ENCODE measurements at regions not wholly inside any gene's neighbourhood (a gene's known extent, or its start where the extent isn't known, plus 50 kb on each side); places are given as distances from the start of the nearest gene placed in this dataset.

DNA sequence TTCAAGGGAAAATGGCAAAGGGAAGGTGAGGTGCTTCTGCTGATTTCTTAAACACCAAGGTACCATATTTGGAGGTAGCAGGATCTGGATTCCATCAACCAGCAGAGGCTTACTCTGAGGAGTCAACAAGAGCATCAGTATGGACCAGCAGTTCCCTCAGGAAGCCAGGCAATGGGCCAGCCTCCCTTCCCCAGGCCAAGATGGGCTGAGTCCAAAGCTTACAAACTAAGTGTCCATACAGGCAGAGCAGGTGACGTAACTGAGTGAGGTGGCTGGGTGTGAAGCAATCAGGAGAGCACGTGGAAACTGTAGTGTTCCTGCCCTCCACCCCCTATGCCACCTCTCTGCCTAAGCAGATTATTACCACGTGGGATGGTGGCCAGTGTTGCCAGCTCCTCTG lies 134.2 kb upstream of the HNRNPA3 start:
- no peaks in the 10 kb centered on the region for H3K36me3 Mint-ChIP-seq
- H3K4me1 Mint-ChIP-seq (ENCODE audit: low read depth in 2 of 2), result no peaks in the 10 kb centered on the region
- ATAC-seq (no peak), DNase-seq (ENCODE audit: low spot score) (no peak)
- H3K27me3 Mint-ChIP-seq, result peaks cover 17 to 34% of the 10 kb centered on the region in 2 donors
- no peak overlapping the region for H3K27ac Mint-ChIP-seq
- no peak overlapping the region for H3K4me3 Mint-ChIP-seq
- no peaks in the 10 kb centered on the region for H3K9me3 Mint-ChIP-seq

DNA sequence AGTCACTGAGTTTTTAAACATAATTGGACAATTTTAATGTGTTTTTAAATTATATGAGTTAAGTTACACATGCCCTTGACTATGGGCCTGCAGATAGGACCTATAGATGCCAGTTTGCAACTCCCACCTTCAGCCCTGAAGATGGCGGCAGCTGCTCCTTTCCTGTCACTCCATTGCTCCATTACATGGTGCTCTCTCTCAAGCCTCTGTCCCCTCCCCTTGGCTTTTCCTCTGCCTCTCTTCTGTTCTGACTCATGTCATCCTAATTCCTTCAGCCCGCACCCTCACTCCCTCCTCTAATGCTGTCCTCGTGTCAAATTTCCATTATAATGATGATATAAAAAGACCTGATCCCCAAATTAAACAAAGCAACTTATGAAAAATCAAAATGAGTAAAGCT lies 133.7 kb upstream of the HNRNPA3 start:
- DNase-seq (ENCODE audit: low spot score) (no peak), ATAC-seq (no peak)
- Mint-ChIP-seq H3K9me3 (no peaks in the 10 kb centered on the region), H3K4me3 (no peak overlapping the region), H3K27ac (no peak overlapping the region), H3K4me1 (ENCODE audit: low read depth in 2 of 2) (no peaks in the 10 kb centered on the region), H3K36me3 (no peaks in the 10 kb centered on the region), H3K27me3 (peaks cover 17 to 34% of the 10 kb centered on the region in 2 donors)

DNA sequence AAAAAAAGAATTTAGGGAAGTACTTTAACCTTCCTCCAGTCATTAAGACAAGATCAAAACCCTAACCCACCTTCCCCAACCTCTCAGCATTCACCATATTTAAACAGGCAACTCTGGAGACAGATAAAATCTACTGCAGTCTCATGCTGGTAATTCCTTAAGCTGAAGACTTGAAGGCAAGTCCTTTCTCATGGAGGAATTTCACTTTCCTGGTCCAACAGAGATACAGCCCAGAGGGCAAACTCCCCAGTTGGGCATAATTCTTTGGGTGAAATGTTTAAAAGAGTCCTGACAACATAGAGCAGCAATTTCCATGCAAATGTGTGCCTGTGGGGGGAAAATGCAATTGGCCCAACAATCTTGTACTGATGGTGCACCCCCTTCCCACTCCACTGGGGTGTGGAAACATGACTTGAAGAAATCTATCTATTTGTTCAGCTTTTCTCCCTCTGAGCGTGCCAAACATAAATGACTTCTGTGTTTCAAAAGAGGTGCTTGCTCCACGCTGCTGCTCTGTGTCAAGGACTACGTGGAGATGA lies 131.8 kb upstream of the HNRNPA3 start:
- Mint-ChIP-seq H3K27ac (no peak overlapping the region), H3K4me1 (ENCODE audit: low read depth in 2 of 2) (no peaks in the 10 kb centered on the region), H3K4me3 (no peak overlapping the region), H3K9me3 (no peaks in the 10 kb centered on the region), H3K36me3 (no peaks in the 10 kb centered on the region), H3K27me3 (peaks cover 8 to 27% of the 10 kb centered on the region in 2 donors)
- DNase-seq (ENCODE audit: low spot score) (no peak), ATAC-seq (no peak)

DNA sequence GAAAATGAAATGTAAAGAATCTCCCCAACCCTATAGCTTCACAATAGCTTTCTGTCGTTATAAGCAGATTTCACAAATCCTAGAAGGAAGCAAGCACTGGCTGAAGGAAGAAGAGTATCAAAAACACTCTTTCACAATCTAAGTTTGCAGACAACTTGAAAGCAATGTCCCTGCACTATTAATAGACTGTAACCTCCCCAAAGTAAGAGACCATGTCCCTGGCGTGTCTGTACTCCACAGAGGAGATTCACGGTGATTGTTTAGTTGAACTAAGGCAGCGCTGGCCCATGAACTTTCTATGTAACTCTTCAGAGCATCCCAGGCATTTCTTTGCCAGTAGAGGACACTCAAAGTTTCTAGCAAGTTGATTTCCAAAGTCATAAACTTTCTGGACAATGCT lies 128.0 kb upstream of the HNRNPA3 start:
- Mint-ChIP-seq H3K9me3 (no peaks in the 10 kb centered on the region), H3K4me3 (no peak overlapping the region), H3K27me3 (peaks cover 17 to 22% of the 10 kb centered on the region in 2 donors), H3K36me3 (no peaks in the 10 kb centered on the region), H3K4me1 (ENCODE audit: low read depth in 2 of 2) (no peaks in the 10 kb centered on the region), H3K27ac (no peak overlapping the region)
- DNase-seq (ENCODE audit: low spot score), result no peak
- ATAC-seq, result no peak

DNA sequence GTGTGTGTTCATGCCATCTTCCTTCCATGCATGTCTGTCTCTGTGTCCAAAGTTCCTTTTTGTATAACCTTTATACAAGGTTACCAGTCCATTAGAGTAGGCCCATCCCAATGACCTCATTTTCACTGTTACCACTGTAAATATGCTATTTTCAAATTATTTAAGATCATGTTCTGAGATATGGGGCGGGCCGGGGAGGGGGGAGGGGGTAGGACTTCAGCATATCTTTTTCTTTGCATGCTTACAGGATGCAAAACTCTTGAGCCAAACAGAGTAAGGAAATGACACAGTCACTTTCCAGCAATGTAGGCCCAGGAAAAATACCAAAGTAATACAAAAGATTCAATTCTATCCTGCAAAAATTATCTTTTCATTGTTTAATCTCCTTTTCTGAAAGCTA lies 124.1 kb upstream of the HNRNPA3 start:
- Mint-ChIP-seq H3K4me1 (ENCODE audit: low read depth in 2 of 2) (peaks cover 5 to 6% of the 10 kb centered on the region in 2 donors), H3K27ac (no peak overlapping the region), H3K36me3 (no peaks in the 10 kb centered on the region), H3K4me3 (no peak overlapping the region), H3K9me3 (no peaks in the 10 kb centered on the region), H3K27me3 (peaks cover 23 to 26% of the 10 kb centered on the region in 2 donors)
- no peak for DNase-seq (ENCODE audit: low spot score)
- ATAC-seq, result no peak

DNA sequence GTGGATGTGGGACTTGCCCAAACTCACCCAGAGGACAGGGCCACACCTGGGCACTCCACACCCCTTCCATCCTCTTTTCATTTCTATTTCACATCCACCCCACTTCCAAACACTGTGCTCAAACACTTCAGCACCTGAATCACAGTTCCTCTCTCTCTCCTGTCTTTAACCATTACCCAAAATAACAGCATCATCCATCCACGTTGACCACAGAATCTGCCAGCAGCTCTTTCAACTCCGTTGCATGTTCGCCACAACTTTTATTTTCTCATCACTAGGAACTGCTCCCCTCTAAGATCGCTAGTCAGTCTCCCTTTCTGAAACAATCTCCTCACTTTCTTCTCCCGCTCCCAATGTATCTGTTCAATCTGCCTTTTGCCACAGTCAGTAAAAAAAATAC lies 121.6 kb upstream of the HNRNPA3 start:
- Mint-ChIP-seq H3K4me1 (ENCODE audit: low read depth in 2 of 2) (peaks cover 5 to 6% of the 10 kb centered on the region in 2 donors), H3K27me3 (peaks cover 27 to 40% of the 10 kb centered on the region in 2 donors), H3K36me3 (no peaks in the 10 kb centered on the region), H3K27ac (no peak overlapping the region), H3K9me3 (no peaks in the 10 kb centered on the region), H3K4me3 (no peak overlapping the region)
- DNase-seq (ENCODE audit: low spot score) (no peak), ATAC-seq (no peak)

DNA sequence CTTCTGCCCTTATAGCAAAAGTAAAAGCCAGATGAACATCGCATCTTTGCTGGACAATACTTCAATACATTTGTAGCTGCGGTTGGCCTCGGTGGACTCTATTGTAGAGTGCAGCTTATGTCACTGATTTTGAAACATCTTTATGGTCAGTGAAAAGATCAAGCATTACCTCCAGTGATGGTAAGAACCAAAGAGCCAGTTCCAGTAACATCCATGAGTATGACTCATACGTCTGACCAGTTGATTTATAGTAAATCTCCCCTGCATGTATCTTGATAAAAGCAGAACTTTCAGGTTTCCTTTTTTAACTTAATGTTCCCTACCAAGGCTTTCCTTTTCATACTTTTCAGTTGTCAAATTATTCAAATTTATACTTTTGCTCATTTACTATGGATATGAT lies 119.2 kb upstream of the HNRNPA3 start:
- Mint-ChIP-seq H3K9me3 (no peaks in the 10 kb centered on the region), H3K4me3 (no peak overlapping the region), H3K27ac (no peak overlapping the region), H3K4me1 (ENCODE audit: low read depth in 2 of 2) (peaks cover 5 to 6% of the 10 kb centered on the region in 2 donors), H3K36me3 (no peaks in the 10 kb centered on the region), H3K27me3 (peaks cover 20 to 31% of the 10 kb centered on the region in 2 donors)
- ATAC-seq (no peak), DNase-seq (ENCODE audit: low spot score) (no peak)

DNA sequence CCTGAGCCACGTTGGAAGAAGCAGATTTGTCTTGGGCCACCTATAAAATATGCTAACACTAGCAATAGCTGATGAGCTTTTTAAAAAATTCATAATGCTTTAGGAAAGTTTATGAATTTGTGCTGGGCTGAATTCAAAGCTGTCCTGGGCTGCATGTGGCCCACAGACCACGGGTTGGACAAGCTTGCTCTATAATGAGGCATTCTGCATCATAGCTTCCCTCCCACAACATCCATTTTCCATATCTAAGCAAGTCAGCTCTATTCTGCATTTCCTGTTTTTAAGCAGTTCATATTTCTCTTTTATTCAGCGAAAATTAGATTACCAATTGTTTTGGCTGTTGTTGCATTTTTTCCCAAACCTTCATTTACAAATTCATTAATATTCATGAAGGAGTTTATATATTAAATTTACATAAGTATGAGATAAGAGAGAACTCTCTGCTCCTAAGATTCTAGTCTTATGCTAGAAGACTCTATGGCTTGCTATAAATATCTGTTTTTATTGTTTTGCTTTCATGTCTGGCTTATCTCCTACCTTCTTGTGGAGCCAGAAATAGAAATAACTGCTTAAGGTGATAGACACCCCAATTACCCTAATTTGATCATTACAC lies 114.5 kb upstream of the HNRNPA3 start:
- Mint-ChIP-seq H3K9me3 (no peaks in the 10 kb centered on the region), H3K4me1 (ENCODE audit: low read depth in 2 of 2) (no peaks in the 10 kb centered on the region), H3K36me3 (peaks cover 6% of the 10 kb centered on the region), H3K27ac (no peak overlapping the region), H3K27me3 (peaks cover 4 to 19% of the 10 kb centered on the region in 2 donors), H3K4me3 (no peak overlapping the region)
- ATAC-seq, result no peak
- no peak for DNase-seq (ENCODE audit: low spot score)

DNA sequence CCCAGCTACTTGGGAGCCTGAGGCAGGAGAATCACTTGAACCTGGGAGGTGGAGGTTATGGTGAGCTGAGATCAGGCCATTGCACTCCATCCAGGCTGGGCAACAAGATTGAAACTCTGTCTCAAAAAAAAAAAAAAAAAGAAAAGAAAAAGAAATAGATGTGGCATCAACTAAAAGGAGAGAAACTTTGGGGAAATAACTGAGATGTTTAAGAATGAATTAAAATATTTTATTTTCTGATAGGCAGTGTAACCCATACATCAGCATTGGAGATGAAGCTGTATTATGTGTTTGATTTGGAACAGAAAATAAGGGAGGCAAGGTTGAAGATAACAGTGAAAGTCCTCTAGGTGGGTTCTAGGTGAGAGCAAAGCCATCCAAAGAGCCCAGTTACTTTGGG lies 110.7 kb upstream of the HNRNPA3 start:
- Mint-ChIP-seq H3K36me3 (peaks cover 6% of the 10 kb centered on the region), H3K27ac (no peak overlapping the region)
- no peak for ATAC-seq

DNA sequence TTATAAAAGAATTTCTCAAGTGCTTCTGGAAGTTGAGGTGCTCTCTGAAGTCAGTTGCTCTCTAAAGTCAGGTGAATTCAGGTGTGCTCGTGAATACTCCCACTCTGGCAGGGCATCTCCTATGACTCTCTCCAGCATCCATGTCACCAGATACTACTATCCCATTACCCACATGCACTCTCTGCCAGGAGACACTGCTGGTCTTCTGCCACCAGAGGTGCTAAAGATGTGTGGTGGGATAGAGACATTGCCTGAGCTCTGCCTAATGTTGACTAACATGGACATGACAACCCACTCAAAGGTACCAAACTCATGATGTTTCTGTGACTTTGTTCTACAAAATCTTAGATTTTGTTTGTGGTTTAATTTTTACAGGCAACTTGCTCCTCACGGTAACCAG lies 106.4 kb upstream of the HNRNPA3 start:
- no peak for ATAC-seq

More for the DNA sequence above, 110.7 kb upstream of the HNRNPA3 start:
- no peak for DNase-seq (ENCODE audit: low spot score)
- H3K4me3 Mint-ChIP-seq, result no peak overlapping the region
- H3K9me3 Mint-ChIP-seq, result no peaks in the 10 kb centered on the region
- H3K27me3 Mint-ChIP-seq, result peaks cover 0 to 2% of the 10 kb centered on the region in 2 donors
- H3K4me1 Mint-ChIP-seq (ENCODE audit: low read depth in 2 of 2), result no peaks in the 10 kb centered on the region

DNA sequence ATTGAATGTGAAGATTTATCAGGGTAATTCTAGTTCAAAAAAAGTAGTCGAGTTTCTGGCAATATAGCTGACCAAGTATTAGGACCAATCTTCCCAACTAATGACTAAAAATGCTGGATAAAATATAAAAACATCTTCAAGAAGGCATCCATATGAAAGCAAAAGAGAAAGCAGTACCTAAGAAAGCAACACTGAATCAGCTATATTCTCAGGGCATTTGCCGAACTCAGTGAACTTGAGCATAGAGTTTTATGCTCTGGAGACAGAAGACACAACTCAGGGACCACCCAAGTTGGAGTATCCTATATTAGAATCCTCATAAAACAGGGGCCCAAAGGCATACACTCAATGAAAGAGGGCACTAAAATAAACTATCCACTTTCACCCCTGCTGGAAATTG lies 103.7 kb upstream of the HNRNPA3 start:
- no peak overlapping the region for H3K27ac Mint-ChIP-seq
- no peaks in the 10 kb centered on the region for H3K4me1 Mint-ChIP-seq (ENCODE audit: low read depth in 2 of 2)
- H3K27me3 Mint-ChIP-seq, result peaks cover 11 to 12% of the 10 kb centered on the region in 2 donors
- ATAC-seq (no peak), DNase-seq (ENCODE audit: low spot score) (no peak)
- H3K9me3 Mint-ChIP-seq, result no peaks in the 10 kb centered on the region
- H3K36me3 Mint-ChIP-seq, result no peaks in the 10 kb centered on the region
- H3K4me3 Mint-ChIP-seq, result no peak overlapping the region

More for the DNA sequence above, 106.4 kb upstream of the HNRNPA3 start:
- Mint-ChIP-seq H3K9me3 (no peaks in the 10 kb centered on the region), H3K4me3 (no peak overlapping the region), H3K27me3 (peaks cover 0 to 12% of the 10 kb centered on the region in 2 donors), H3K27ac (no peak overlapping the region), H3K4me1 (ENCODE audit: low read depth in 2 of 2) (no peaks in the 10 kb centered on the region), H3K36me3 (peaks cover 5% of the 10 kb centered on the region)
- no peak for DNase-seq (ENCODE audit: low spot score)

DNA sequence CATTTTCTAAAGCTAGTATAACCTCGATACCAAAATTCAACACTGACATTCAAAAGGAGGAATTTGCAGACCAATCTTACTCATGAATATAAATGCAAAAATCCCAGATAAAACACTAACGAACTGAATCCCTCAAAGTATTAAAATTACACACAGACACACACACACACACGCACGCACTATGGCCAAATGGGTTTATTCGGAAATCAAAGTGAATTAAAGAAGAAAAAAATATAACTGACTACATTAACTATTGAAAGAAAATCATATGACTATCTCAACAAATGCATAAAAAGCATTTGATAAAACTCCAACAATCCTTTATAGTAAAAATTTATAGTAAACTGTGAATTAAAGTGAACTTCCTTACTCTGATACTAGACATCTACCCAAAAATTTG lies 97.9 kb upstream of the HNRNPA3 start:
- no peaks in the 10 kb centered on the region for H3K9me3 Mint-ChIP-seq

DNA sequence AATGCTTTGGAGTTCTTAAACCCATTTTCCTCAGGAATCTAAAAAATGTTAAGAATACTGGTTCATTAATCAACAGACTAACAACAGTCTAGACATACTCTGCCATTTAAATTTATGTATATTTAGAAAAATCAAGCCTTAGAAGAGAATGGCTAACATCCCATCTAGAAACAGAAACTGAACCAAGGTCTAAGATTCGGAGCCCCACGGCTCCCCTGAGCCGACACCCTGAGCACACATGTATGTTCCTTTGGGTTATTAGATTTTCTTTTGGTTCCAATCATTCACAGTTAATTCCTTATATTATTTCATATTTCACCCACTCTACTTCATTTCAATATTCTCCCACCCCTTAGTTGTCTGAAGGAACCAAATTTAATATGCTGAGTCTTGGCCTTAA lies 94.8 kb upstream of the HNRNPA3 start:
- ATAC-seq (no peak), DNase-seq (ENCODE audit: low spot score) (no peak)
- Mint-ChIP-seq H3K9me3 (no peaks in the 10 kb centered on the region), H3K4me3 (no peak overlapping the region), H3K4me1 (ENCODE audit: low read depth in 2 of 2) (no peaks in the 10 kb centered on the region), H3K36me3 (no peaks in the 10 kb centered on the region), H3K27ac (no peak overlapping the region), H3K27me3 (peaks cover 12 to 16% of the 10 kb centered on the region in 2 donors)

More for the DNA sequence above, 97.9 kb upstream of the HNRNPA3 start:
- Mint-ChIP-seq H3K4me1 (ENCODE audit: low read depth in 2 of 2) (no peaks in the 10 kb centered on the region), H3K4me3 (no peak overlapping the region), H3K27me3 (peaks cover 9 to 26% of the 10 kb centered on the region in 2 donors), H3K27ac (no peak overlapping the region), H3K36me3 (no peaks in the 10 kb centered on the region)
- no peak for DNase-seq (ENCODE audit: low spot score)
- ATAC-seq, result no peak

DNA sequence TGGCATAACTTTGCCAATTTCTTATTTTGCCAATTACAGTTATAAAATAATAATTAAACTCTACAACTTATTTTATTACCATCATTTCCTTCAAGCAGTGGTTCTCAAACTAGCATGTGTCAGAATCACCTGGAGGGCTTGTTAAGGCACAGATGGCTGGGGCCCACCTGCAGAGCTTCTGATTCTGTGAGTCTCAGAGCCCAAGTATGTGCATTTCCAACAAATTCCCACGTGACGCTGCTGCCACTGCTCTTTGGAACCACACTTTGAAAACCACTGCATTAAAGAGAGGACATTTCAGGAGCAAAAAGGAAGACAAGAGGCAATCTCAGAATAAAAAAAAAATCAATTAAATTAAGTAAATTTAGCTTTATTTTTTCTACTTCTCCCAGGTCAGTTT lies 94.0 kb upstream of the HNRNPA3 start:
- no peak for DNase-seq (ENCODE audit: low spot score)
- no peak overlapping the region for H3K27ac Mint-ChIP-seq
- peaks cover 15 to 23% of the 10 kb centered on the region in 2 donors for H3K27me3 Mint-ChIP-seq
- no peaks in the 10 kb centered on the region for H3K4me1 Mint-ChIP-seq (ENCODE audit: low read depth in 2 of 2)
- H3K36me3 Mint-ChIP-seq, result no peaks in the 10 kb centered on the region
- H3K4me3 Mint-ChIP-seq, result no peak overlapping the region
- H3K9me3 Mint-ChIP-seq, result no peaks in the 10 kb centered on the region
- no peak for ATAC-seq

DNA sequence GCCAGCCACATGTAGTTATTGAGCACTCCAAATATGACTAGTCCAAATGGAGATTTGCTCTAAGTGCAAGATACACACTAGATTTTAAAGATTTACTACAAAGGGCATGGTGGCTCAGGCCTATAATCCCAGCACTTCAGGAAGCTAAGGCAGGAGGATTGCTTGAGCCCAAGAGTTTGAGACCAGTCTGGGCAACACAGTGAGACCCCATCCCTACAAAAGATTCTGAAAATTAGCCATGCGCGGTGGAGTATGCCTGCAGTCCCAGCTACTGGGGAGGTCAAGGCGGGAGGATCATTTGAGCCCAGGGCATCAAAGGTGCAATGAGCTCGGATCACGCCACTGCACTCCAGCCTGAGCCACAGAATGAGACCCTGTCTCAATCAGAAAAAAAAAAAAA lies 93.5 kb upstream of the HNRNPA3 start:
- Mint-ChIP-seq H3K9me3 (no peaks in the 10 kb centered on the region), H3K36me3 (no peaks in the 10 kb centered on the region), H3K27me3 (peaks cover 15 to 23% of the 10 kb centered on the region in 2 donors), H3K4me3 (no peak overlapping the region), H3K4me1 (ENCODE audit: low read depth in 2 of 2) (no peaks in the 10 kb centered on the region), H3K27ac (no peak overlapping the region)
- no peak for DNase-seq (ENCODE audit: low spot score)
- ATAC-seq, result no peak
